Choroid plexus epithelial cell (primary cell): ENCODE measurements at regions not wholly inside any gene's neighbourhood (a gene's known extent, or its start where the extent isn't known, plus 50 kb on each side); places are given as distances from the start of the nearest gene placed in this dataset.

Experiments used
- DNase-seq: peaks from one replicate; pipeline ENCODE4 v3.0.0-alpha.2; 2010; ENCODE audit warnings: low read depth
- H3K4me3 ChIP-seq: 2 replicates; pipeline ENCODE4 v1.5.1; 2011; ENCODE audit warnings: low read depth, mild to moderate bottlenecking, control low read depth, low read length, moderate library complexity
- CTCF ChIP-seq: conservative IDR thresholded peaks from 2 replicates; pipeline ENCODE4 v1.5.1; 2011; ENCODE audit warnings: low read depth, mild to moderate bottlenecking, control low read depth, inconsistent platforms, low read length, moderate library complexity

DNA sequence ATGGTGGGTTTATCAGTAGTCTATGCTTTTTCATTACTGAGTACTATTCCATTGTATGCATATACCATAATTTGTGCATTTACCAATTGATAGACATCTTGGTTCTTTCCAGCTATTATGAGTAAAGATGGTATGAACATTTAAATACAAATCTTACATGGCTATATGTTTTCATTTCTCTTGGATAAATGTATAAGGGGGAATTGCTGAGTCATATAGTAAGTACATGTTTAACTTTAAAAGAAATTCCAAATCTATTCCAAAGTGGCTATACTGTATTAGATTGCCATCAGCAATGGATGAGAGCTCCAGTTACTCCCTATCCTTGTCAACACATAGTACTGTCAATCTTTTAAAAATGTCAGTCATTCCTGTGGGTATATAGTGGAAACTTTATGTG, 243.9 kb downstream of the CDCA7 start:
- no peak for DNase-seq
- H3K4me3 ChIP-seq = no peak overlapping the region
- no peak for TF ChIP-seq CTCF

DNA sequence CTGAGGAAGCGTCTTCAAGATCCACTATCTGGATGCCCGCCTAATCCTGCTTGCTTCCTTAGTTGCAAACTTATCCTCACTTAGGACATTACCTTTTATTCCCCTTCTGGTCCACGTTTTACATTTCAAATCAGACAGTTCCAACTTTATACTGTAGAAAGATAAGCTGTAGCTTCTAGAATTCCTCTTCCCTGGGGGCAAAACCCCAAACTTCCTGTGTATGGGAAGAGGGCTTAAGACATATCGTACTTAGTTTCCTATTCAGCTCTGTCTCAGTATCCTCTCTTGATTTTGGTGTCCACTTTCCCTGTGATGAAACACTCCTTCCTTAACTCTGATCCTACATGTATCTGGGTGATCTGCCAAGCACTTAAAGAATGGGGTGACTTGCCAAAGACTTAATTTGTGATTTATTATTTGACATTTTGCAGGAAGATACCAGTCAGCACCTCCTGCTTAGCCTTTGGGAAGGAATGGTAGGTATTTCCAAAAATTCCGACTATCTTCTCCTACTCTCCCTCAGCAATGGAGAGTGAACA, 245.2 kb downstream of the CDCA7 start:
- no peak for DNase-seq

GRCh38 chr2:173602153-173602795, 247.6 kb downstream of the CDCA7 start:
- no peak overlapping the region for H3K4me3 ChIP-seq
- TF ChIP-seq CTCF = no peak
- DNase-seq = no peak

More for the DNA sequence above, 245.2 kb downstream of the CDCA7 start:
- no peak overlapping the region for H3K4me3 ChIP-seq
- no peak for TF ChIP-seq CTCF

- no peak for DNase-seq
- H3K4me3 ChIP-seq = no peak overlapping the region
- TF ChIP-seq CTCF = no peak
Observed at GRCh38 chr2:173605994-173606393, 251.3 kb downstream of the CDCA7 start.

GRCh38 chr2:173606619-173607248, 252.1 kb downstream of the CDCA7 start:
- no peak for TF ChIP-seq CTCF
- no peak overlapping the region for H3K4me3 ChIP-seq
- no peak for DNase-seq

- TF ChIP-seq CTCF = no peak
- H3K4me3 ChIP-seq = no peak overlapping the region
- no peak for DNase-seq
Observed at GRCh38 chr2:173607606-173608311, 253.1 kb downstream of the CDCA7 start.

DNA sequence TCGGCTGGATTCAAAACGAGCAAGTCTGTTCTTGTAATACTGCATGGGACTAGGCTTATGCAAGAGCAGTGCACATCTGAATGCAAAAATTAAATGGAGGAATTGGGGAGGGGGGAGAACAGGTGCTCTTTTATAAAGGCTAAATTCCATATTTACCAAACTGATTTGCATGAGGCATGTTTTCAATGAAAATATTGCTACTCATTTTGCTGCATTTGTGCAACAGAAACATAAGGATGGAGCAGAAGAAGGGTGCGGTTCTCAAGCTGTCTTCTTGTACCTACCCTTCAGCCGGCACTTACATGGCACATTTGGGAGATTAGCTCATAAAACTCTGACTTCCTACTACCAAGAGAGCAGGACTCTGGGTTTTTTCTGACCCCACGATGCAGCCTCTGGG, 256.4 kb downstream of the CDCA7 start:
- DNase-seq = no peak
- no peak overlapping the region for H3K4me3 ChIP-seq
- no peak for TF ChIP-seq CTCF
